HG03097 (cell line): ENCODE measurements at regions not wholly inside any gene's neighbourhood (a gene's known extent, or its start where the extent isn't known, plus 50 kb on each side); places are given as distances from the start of the nearest gene placed in this dataset.

Experiments used
- ATAC-seq: cut with Tn5 transposase; IDR thresholded peaks from one replicate; pipeline ENCODE4 v1.9.1; 2021; ENCODE audit not compliant: unreplicated experiment, low FRiP score

DNA sequence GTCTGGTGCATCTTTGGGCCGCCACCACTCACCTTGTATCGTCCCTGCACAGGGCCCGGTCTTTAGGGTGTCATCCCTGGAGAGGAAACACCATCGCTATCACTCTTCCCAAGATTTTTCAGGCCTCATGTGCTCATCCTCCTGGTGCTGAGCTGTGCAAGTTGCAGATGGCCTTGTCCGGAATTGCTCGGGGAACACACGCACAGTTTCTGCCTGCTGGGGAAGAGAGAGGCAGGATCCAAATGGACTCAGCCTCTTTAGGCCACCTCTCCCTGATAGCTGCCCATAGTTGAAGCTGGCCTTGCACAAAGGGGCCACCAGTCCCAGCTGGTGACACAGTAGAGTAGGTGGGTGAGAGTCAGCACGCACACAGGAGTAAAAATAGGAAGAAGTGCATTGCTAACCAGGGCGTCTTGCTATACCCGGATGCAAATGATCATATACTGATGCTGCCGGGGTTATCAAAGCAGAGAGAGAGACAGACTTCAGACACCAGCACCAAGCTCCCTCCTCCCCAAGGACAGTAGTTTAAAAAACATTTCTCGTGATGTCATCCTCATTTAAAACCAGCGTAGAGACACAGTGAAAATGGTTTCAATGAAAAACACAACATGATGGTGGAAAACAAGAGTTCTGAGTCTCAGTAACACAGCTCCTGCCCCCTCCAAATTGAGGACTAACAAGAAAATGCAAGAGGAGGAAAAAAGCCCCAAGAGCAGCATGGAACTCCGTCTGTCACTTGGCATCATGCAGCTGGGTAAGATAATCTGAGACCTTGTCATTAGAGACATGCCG lies 147.5 kb upstream of the NCK2 start:
- ATAC-seq, result no peak

DNA sequence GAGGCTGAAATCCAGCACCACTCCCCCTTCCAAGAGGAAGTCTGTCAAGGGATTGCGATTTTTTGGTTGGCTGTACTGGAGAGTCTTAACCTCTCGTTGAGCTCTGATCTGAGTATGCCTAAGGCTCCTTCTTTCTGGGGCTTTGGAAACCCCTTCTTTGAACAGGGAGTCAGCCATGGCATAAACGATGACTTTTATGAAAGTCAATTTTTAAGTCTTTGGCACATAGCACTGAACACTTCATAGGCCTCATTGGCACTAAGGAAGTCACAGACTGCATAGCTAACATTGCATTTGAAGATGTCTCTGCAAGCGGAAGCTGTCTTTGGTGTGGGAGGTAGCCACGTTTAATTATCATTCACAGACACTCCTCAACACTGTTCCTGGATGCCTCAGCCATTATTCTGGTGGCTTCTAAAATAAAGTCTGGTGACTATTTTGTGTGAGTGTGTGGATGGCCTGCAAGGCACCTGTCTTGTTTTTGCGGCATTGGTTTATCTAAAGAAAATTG lies 148.2 kb upstream of the NCK2 start:
- no peak for ATAC-seq

DNA sequence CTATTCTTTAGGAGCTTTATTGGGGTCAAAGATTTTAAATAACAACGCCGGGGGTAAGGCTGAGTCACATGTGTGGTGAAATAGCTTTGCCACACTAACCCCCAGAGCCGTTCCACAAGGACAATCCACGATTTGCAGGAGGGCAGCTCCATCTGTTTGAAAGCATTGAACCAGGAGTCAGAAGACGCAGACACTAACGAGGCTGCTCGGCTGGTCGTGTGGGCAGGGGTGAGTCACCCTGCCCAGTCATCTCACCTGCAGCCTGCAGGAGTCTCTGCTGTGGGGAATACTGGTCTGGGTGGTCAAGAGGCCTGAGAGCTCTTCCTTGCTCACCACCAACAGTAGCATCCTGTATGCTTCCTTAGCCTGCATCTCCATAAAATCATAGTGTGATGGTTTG lies 149.2 kb upstream of the NCK2 start:
- no peak for ATAC-seq

DNA sequence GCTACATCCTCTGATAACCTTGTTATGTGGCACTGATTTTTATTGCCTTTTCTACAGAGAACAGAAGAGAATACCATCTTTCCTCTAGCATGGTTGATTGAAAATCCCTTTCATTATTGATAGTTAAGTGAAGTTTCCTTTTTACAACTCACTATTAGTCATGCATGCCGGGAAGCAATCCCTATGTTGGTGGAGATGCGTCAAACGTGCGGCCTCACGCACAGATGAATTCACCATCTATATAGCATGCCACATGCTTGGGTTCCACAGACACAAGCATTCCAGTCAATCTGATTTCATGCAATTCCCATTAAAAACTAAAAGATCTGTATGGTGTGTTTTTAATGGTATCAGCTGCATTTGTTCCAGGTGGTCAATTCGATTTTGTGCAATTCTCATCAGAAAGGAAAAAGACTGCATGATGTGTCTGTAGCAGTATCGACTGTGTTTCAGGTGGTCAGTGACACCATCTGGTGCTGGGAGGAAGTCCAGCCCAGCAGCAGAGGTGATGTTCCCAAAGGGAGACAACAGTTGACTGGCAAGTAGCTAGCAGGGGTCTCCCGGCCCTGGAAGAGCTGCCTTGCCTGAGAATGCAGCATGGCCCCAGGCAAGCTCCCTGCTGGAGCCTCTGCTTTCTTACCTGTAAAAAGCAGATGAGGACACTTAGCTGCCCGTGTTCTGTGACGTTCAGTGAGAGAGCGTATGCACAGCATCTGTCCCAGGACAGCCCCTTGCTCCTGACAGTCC lies 151.3 kb upstream of the NCK2 start:
- no peak for ATAC-seq

DNA sequence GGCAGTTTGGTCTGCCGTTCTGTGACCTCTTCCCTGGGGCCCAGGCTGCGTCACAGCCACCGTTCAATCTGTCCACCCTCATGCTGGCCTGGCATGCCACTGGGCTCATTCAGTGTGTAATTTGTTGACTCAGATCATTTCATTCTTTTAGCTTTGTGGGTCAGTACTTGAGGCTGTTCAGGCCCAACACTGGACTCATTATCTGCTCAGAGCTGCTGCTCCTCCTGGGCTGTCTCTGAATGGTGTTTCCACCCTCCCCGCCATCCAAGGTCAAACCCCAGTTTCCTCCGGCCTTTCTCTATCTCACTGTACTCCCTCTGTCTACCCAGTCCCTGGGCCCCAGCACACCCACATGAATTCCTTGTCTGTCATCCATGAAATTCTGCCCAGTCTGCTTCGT lies 152.4 kb upstream of the NCK2 start:
- no peak for ATAC-seq

DNA sequence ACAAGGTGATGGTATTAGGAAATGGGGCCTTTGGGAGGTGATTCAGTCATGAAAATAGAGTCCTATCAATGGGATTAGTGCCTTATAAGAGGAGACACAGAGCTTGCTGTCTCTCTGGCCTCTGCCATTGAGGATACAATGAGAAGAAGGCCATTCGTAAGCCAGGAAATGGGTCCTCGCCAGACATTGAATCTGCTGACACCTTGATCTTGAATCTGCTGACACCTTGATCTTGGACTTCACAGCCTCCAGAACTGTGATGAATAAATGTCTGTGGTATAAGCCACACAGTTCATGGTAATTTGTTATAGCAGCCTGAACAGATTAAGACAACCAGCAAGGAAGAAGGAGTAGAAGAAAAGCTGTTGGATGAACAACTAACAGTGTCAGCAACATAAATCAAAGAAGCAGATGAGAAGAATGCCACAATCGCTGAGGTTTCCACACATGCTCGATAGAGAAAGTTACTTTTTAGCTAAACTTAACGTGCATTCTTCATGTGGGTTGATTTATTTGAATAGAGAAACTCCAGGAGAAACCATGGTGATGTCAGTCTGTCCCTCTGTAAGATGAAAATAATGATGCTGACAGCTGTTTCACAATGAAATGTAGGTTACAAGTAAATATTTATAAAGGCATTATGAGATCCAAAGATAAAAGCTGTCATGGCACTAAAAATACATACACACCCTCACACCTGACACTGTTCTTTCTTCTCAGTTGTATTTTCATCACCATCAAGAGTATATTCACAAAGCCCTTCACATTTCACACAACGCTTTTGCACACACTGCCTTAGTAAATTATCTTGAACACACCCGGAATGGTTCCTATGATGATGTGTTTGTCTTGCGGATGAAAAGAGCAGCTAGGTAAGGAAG lies 153.7 kb upstream of the NCK2 start:
- no peak for ATAC-seq

DNA sequence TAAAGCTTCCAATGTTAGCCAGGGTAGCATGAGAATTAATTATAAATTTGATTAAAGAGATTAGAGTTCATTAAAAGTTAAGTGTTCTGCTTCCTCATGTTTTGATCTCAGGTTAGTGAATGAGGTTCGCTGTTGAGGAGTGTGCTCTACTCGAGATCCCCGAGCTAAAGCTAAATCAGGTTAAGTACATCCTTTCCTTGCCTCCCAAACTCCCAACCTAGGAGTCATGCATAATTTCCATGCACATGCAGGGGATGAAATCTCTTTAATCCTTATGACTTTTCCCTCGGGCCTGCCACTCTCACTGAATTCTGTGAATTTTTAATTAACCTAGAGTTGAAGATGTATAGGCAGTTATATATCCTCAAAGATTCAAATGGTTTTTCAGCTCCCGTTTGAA lies 156.1 kb upstream of the NCK2 start:
- no peak for ATAC-seq

DNA sequence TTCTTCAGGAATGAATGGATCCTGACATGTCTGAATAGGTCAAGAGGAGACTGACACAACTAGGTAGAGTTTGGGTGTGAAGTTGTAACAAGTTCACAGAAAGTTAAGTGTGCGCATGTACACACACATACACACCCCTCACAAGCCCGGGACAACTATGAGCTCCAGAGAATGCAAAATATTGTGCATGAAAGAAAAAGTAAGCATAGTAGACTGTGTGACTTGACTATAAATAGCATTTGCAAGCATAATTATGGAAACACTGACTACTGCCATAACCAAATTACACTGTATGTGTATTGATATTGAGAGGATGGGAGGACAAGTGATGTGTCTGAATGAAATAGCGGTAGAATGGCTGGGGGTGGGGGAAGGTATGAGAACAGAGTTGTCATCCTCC lies 157.1 kb upstream of the NCK2 start:
- no peak for ATAC-seq

DNA sequence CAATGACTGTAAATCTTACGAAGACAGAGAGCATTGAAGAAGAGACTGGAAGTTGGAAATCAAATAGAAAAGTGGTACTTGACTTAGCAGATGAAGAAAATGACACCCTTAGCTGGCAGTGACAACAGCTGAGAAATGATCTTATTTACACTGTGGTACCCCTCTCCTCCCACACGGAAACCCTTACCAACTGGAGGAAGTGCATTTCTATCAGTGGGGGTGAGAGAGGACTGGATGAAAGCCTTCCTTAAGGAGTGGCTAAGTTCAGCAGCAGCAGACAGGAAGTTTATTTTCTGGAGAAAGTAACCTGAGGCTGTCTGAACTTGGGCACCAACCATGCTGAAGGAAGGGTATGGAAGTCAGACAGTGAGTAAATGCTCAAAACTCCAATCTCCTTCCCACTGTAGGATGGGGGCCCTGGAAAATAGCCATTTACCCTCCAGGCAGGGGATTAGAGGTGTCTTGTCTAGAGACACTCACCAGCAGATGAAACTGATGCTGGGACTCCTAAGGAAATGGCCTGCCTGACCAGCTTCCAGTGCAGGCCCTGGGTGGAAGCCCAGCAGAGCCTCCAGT lies 160.2 kb upstream of the NCK2 start:
- ATAC-seq, result no peak

DNA sequence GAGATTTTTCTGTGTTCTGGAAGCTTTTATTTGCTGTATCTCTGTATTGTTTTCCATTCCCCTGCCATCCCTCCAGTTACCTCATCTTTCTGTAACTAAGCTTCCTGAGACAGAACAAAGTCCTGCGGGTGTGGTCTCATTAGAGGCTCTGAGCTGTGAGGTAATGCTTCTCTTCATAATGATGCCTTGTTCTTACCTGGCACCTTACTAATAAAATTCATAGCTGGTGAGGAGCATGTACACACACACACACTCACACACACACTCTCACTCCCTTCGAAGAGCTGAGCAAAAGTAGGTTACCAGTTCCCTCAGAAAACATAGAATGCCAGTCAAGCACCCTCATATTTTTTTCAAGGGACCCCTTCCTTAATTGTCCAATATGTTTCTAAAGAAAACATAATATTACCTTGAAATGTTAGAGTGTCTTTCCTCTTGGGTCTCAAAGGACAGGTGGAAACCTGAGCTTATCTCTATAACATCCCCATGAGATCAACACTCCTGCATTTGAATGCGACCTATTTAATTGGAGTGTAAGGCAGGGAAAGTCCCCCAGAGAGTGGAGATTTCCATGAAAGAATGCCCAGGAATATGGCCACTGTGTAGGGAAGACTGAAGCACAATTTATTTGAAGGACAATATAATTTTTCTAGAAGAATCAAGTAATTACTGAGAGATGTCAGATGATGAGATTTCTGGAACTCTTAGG lies 161.6 kb upstream of the NCK2 start:
- ATAC-seq, result no peak

DNA sequence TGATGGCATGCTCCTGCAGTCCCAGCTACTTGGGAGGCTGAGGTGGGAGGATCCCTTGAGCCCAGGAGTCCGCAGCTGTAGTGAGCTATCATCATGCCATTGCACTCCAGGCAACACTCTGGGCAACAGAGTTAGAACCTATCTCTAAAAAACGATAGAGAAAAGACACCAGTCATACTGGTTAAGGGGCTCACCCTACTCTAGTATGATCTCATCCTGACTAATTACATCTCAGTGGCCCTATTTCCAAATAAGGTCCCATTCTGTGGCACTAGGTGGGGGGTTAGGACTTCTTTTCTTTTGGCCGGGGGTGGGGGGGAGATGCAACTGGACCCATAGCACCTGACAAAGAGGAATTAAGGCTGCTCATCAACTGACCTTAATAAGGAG lies 163.2 kb upstream of the NCK2 start:
- no peak for ATAC-seq

DNA sequence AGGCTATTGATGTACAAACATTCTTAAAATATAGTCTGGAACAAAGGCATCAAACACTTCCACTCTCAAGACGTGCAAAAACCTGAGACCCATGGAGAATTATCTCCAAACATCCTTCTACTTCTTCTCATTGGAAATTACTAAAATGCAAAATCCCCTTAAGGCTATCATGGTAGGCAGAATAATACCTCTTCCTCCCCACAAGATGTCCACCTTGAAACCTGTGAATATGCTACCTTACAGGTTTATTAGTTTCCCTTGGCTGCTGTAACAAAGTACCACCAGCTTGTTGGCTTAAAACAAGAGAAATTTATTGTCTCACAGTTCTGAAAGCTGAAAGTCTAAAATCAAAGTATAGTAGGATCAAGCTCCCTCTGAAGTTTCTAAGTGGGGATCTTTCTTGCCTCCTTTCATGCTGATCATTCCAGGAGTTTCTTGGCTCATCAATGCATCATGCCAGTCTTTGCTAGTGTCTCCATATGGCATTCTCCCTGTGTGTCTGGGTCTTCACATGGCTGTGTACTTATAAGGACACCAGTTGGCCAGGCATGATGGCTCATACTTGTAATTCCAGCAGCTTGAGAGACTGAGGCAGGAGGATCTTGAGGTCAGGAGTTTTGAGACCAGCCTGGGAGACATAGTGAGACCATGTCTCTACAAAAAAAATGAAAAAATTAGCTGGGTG lies 163.7 kb upstream of the NCK2 start:
- ATAC-seq, result no peak

DNA sequence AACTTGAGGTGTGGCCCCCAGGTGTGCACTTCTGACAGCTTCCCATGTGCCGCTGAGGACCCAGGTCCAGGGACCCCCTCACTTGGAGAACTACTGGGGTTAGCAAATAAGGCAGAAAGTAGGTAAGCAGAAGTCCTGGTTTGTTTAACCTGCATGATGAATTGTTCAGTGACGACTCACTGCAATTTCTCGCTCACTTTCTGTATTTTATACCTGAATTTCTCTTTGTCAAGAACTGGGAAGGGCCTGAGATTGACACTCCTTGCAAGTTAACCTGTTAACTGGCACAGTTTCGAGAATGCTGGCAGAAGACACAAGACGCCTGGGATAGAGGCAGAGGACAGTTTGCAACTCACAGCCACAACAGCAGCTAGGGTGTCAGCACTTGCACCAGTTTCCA lies 164.5 kb upstream of the NCK2 start:
- ATAC-seq, result no peak

DNA sequence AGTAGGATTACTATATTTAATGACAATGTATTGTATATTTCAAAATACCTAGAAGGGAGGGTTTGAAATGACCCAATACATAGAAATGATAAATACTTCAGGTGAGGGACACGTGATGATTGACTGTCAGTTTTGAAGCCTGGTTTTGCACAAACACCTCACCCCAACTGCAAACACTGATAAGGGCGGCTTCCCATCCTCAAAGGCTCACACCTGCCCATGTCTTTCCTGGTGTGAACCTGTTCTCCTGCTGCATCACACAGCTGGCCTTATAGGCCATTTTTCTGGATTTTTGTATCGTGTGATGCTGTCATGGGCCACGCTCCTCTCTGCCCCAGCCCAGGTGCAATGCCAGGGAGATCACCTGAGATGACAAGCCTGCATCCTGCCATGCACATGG lies 166.5 kb upstream of the NCK2 start:
- ATAC-seq, result no peak

DNA sequence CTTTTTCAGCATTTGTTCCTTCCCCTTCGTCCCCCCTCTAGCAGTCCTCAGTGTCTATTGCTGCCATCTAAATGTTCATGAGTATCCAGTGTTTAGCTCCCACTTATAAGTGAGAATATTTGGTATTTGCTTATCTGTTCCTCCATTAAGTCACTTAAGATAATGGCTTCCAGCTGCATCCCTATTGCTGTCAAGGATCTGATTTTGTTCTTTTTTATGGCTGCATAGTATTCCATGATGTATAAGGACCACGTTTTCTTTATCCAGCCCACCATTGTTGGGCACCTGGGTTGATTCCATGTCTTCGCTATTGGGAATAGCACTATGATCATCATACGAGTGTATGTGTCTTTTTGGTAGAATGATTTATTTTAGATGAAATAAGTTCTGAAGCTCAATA lies 166.9 kb upstream of the NCK2 start:
- ATAC-seq, result no peak

DNA sequence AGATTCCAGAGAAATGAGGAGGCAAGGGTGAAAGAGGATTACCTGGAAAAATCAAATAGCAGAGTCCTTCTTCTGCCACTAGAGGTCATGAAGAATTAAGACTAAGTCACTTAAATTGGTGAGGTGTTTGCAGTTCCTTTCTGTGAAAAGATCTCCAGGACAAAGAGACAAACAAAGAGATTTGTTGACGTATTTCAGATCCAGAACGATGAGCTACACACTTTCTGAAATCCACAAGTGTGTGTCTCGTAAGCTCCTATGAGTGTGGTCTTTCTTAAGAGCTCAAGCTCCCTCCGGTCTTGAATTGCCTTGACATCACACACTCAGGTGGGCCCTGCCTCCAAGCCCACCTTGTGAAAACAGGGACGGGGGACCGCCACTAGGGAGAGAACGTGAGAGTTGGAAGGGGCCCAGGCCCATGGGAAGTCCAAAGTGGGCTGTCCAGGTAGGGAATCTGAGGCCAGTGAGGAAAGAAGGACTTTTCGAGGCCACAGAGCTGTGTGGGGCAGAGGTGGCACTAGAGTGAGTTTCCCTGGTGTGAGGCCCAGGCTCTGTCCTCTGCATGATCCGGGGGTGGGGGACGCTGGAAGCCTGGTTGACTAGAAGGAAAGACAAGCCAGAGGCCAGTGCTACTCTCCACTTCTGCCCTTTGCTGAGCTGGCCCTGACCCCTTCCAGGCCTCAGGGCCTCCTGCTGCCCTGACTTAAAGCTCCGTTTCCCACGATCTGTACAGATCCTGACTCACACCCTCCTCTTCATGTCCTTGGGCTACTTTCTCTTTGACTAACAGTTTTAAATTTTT lies 168.1 kb upstream of the NCK2 start:
- no peak for ATAC-seq

DNA sequence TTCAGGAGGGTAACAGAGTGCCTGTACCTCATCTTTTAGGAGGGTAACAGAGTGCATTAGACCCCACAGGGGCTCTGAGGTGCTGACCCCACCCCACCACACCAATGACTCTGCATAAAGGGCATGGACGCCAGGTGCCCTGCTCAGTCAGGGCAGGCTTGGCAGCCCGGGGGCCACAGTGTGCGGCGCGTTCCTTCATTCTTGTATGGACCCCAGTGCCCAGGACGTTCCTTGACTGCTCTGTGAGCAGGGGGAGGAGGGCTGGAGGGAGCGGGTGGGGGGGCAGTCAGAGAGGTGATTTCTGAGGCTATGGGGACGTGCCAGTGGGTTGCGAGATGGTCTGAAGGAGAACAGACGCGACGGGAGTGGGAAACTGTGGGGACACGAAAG lies 168.7 kb upstream of the NCK2 start:
- ATAC-seq, result no peak

DNA sequence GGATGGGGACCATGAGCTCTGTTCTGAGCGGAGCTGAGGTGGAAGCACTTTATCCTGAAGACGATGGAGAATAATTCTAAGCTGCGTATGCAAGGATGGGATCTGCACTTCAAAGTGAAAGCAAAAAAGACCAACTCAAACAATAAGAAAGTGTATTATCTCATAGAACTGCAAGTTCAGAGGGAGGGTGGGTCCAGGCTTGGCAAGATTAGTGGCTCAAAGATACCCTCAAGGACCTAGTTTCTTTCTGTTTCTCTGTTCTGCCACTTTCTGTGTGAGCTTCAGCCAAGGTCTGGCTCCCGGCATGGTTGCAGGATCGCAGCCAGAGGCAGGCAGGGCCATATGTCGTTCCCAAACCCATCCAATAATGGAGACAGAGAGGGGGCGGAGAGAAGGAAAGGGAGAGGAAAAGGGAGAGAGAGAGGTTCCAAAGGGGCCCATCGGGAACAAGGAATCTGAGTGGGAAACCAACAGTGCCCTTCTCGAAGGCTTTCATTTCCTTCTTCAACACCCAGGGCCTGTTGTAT lies 169.2 kb upstream of the NCK2 start:
- no peak for ATAC-seq
